Fibroblast of lung (primary cell): ENCODE measurements at regions not wholly inside any gene's neighbourhood (a gene's known extent, or its start where the extent isn't known, plus 50 kb on each side); places are given as distances from the start of the nearest gene placed in this dataset.

Experiments used
- DNase-seq, 2 donors: peaks; one replicate each; pipeline versions ENCODE4 v3.0.0 to v3.0.0-alpha.2; 2010; ENCODE audit warnings: low read depth in 2 of 2
- H2AFZ ChIP-seq: 2 replicates; pipeline ENCODE4 v1.5.1; 2012; ENCODE audit warnings: low read length, control low read depth, inconsistent platforms
- H3K27ac ChIP-seq: 2 replicates; pipeline ENCODE4 v1.5.1; 2011; ENCODE audit warnings: low read length, control low read depth; ENCODE audit not compliant: insufficient read depth
- H3K27me3 ChIP-seq: 2 replicates; pipeline ENCODE4 v1.5.1; 2011; ENCODE audit warnings: mild to moderate bottlenecking, low read length; ENCODE audit not compliant: control insufficient read depth, insufficient read depth
- H3K36me3 ChIP-seq: 2 replicates; pipeline ENCODE4 v1.5.1; 2011; ENCODE audit warnings: low read length; ENCODE audit not compliant: control insufficient read depth, insufficient read depth
- H3K4me1 ChIP-seq: 2 replicates; pipeline ENCODE4 v1.5.1; 2011; ENCODE audit warnings: low read length; ENCODE audit not compliant: control insufficient read depth, insufficient read depth; ENCODE audit errors: extremely low read depth
- H3K4me2 ChIP-seq: 2 replicates; pipeline ENCODE4 v1.5.1; 2011; ENCODE audit warnings: low read length, control low read depth; ENCODE audit not compliant: insufficient read depth; ENCODE audit errors: extremely low read depth
- H3K4me3 ChIP-seq, 4 experiments: fragments of 200-600 bp in 1 of 4; sonication (generic) in 1 of 4; replicated peaks in 1 of 4; 2 replicates each; pipeline ENCODE4 v1.5.1; 2011 to 2016; ENCODE audit warnings: low read length in 4 of 4, low read depth in 3 of 4, mild to moderate bottlenecking in 3 of 4, control low read depth in 2 of 4, inconsistent platforms in 1 of 4, mixed read lengths in 1 of 4; ENCODE audit not compliant: insufficient read depth in 1 of 4; ENCODE audit errors: control extremely low read depth in 1 of 4
- H3K79me2 ChIP-seq: 2 replicates; pipeline ENCODE4 v1.5.1; 2012; ENCODE audit warnings: mild to moderate bottlenecking, low read length, inconsistent platforms; ENCODE audit not compliant: control insufficient read depth, insufficient read depth
- H3K9ac ChIP-seq: 2 replicates; pipeline ENCODE4 v1.5.1; 2011; ENCODE audit warnings: mild to moderate bottlenecking, low read length, control low read depth; ENCODE audit not compliant: insufficient read depth
- H3K9me3 ChIP-seq: 2 replicates; pipeline ENCODE4 v1.5.1; 2012; ENCODE audit warnings: low read depth, low read length; ENCODE audit not compliant: control insufficient read depth, insufficient read depth
- H4K20me1 ChIP-seq: 2 replicates; pipeline ENCODE4 v1.5.1; 2011; ENCODE audit warnings: low read length; ENCODE audit not compliant: control insufficient read depth, insufficient read depth; ENCODE audit errors: extremely low read depth
- CTCF ChIP-seq, 2 donors: IDR thresholded peaks in 1 of 2; conservative IDR thresholded peaks in 1 of 2; 1 replicate in 1 of 2; 2 replicates in 1 of 2; pipeline ENCODE4 v1.5.1; 2011 to 2012; ENCODE audit warnings: low read length in 2 of 2, control low read depth in 1 of 2, inconsistent platforms in 1 of 2, low read depth in 1 of 2, mild to moderate bottlenecking in 1 of 2
- EZH2 ChIP-seq: IDR thresholded peaks from 2 replicates; pipeline ENCODE4 v1.5.1; 2012; ENCODE audit warnings: low read length, control low read depth, mild to moderate bottlenecking; ENCODE audit errors: missing control alignments

- no peak overlapping the region for H3K27ac ChIP-seq
- H3K36me3 ChIP-seq = no peaks in the 10 kb centered on the region
- H3K4me2 ChIP-seq = no peak overlapping the region
- no peaks in the 10 kb centered on the region for H3K27me3 ChIP-seq
- H2AFZ ChIP-seq = no peak overlapping the region
- no peaks in the 10 kb centered on the region for H3K79me2 ChIP-seq
- no peak overlapping the region for H3K9ac ChIP-seq
- H4K20me1 ChIP-seq = no peaks in the 10 kb centered on the region
- H3K4me3 ChIP-seq = no peak overlapping the region
- TF ChIP-seq EZH2 (no peak), CTCF (conservative IDR thresholded peaks at IDR 0.05 in 1 of 2, IDR thresholded peaks at IDR 0.05 in 1 of 2; ENCODE audit: low read depth in 1 of 2, low read length in 2 of 2) (no peak)
- no peaks in the 10 kb centered on the region for H3K4me1 ChIP-seq
- DNase-seq = no peak
- no peaks in the 10 kb centered on the region for H3K9me3 ChIP-seq
Observed at GRCh38 chr10:106467506-106467905, 697.0 kb downstream of the SORCS1 start.

- no peak overlapping the region for H3K4me3 ChIP-seq
- no peaks in the 10 kb centered on the region for H3K9me3 ChIP-seq
- no peak overlapping the region for H3K9ac ChIP-seq
- no peak for DNase-seq
- no peaks in the 10 kb centered on the region for H3K27me3 ChIP-seq
- H2AFZ ChIP-seq = no peak overlapping the region
- H3K27ac ChIP-seq = no peak overlapping the region
- no peak overlapping the region for H3K4me2 ChIP-seq
- H4K20me1 ChIP-seq = no peaks in the 10 kb centered on the region
- no peaks in the 10 kb centered on the region for H3K36me3 ChIP-seq
- no peaks in the 10 kb centered on the region for H3K4me1 ChIP-seq
- TF ChIP-seq CTCF (conservative IDR thresholded peaks at IDR 0.05 in 1 of 2, IDR thresholded peaks at IDR 0.05 in 1 of 2; ENCODE audit: low read depth in 1 of 2, low read length in 2 of 2) = no peak
- TF ChIP-seq EZH2 = no peak
- no peaks in the 10 kb centered on the region for H3K79me2 ChIP-seq
Observed at GRCh38 chr10:106457522-106457921, 707.0 kb downstream of the SORCS1 start.

DNA sequence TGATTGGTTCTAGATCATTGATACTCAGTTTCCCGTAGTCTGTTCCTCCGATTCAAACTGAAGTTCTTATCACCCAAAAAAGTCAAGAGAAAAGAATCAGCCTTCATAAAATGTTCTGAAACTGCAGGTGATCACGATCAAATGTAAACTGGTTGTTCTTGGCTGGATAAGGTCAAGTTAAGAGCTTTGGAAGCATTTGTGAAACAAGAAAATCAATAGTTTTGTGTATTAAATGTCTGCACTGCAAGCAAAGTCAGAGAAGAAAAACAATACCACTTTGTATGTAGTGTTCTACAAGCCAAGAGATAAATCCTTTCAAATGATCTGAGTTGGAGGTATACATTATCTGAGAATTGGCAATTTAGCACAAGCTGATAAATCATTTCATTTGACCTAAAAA is 710.3 kb downstream of the SORCS1 start:
- no peak for DNase-seq
- no peak overlapping the region for H3K4me2 ChIP-seq

More for the DNA sequence above, 710.3 kb downstream of the SORCS1 start:
- H3K36me3 ChIP-seq = no peaks in the 10 kb centered on the region
- H3K4me3 ChIP-seq = no peak overlapping the region
- TF ChIP-seq EZH2 = no peak
- no peak for TF ChIP-seq CTCF (conservative IDR thresholded peaks at IDR 0.05 in 1 of 2, IDR thresholded peaks at IDR 0.05 in 1 of 2; ENCODE audit: low read depth in 1 of 2, low read length in 2 of 2)
- no peaks in the 10 kb centered on the region for H3K79me2 ChIP-seq
- no peaks in the 10 kb centered on the region for H3K9me3 ChIP-seq
- peaks cover 2% of the 10 kb centered on the region for H3K4me1 ChIP-seq
- H2AFZ ChIP-seq = no peak overlapping the region
- no peaks in the 10 kb centered on the region for H4K20me1 ChIP-seq
- no peaks in the 10 kb centered on the region for H3K27me3 ChIP-seq
- no peak overlapping the region for H3K27ac ChIP-seq
- no peak overlapping the region for H3K9ac ChIP-seq
